Thyroid gland (tissue), 4 donors: ENCODE measurements at regions not wholly inside any gene's neighbourhood (a gene's known extent, or its start where the extent isn't known, plus 50 kb on each side); places are given as distances from the start of the nearest gene placed in this dataset.

ENCODE experiments used
- DNase-seq, 2 donors: peaks; one replicate each; pipeline ENCODE4 v3.0.0-alpha.2; 2019
- H3K27ac ChIP-seq, 3 donors: fragments of 200-600 bp; sonication (generic); 1 replicate in 2 of 3; 2 replicates in 1 of 3; pipeline ENCODE4 v1.5.1; 2016 to 2019; ENCODE audit warnings: mild to moderate bottlenecking in 1 of 3, moderate library complexity in 1 of 3
- H3K27me3 ChIP-seq: fragments of 200-600 bp; sonication (generic); one replicate; pipeline ENCODE4 v1.5.1; 2019
- H3K36me3 ChIP-seq, 2 donors: fragments of 200-600 bp; sonication (generic); one replicate each; pipeline ENCODE4 v1.5.1; 2016 to 2019
- H3K4me1 ChIP-seq, 2 donors: fragments of 200-600 bp; sonication (generic); one replicate each; pipeline ENCODE4 v1.5.1; 2017 to 2019
- H3K4me3 ChIP-seq, 3 donors: fragments of 200-600 bp; sonication (generic); replicated peaks in 1 of 3; 1 replicate in 2 of 3; 2 replicates in 1 of 3; pipeline ENCODE4 v1.5.1; 2016; ENCODE audit warnings: mild to moderate bottlenecking in 1 of 3
- H3K9me3 ChIP-seq: fragments of 200-600 bp; sonication (generic); one replicate; pipeline ENCODE4 v1.5.1; 2017
- CTCF ChIP-seq, 6 experiments: fragments of 200-600 bp in 3 of 6; fragments of 450-650 bp in 3 of 6; sonication (generic) in 3 of 6; IDR thresholded peaks; one replicate each; pipeline ENCODE4 v1.5.1; 2016 to 2019; ENCODE audit warnings: antibody characterized with exemption in 6 of 6, mild to moderate bottlenecking in 2 of 6, inconsistent platforms in 1 of 6, moderate library complexity in 1 of 6
- POLR2A ChIP-seq, 2 donors: fragments of 450-650 bp; IDR thresholded peaks; one replicate each; pipeline ENCODE4 v1.6.1; 2017; ENCODE audit warnings: antibody characterized with exemption in 2 of 2, mild to moderate bottlenecking in 2 of 2, moderate library complexity in 1 of 2
- WGBS, 2 donors: methylation state at CpG; one replicate each; pipeline ENCODE4 v1.1.5; 2017; 5-methylcytosine and 5-hydroxymethylcytosine counted together
- intact Hi-C: fragments of 100-400 bp; cut with DNase I; formaldehyde crosslinking; loops from one replicate; pipeline ENCODE4 v1.15.1; 2023

DNA sequence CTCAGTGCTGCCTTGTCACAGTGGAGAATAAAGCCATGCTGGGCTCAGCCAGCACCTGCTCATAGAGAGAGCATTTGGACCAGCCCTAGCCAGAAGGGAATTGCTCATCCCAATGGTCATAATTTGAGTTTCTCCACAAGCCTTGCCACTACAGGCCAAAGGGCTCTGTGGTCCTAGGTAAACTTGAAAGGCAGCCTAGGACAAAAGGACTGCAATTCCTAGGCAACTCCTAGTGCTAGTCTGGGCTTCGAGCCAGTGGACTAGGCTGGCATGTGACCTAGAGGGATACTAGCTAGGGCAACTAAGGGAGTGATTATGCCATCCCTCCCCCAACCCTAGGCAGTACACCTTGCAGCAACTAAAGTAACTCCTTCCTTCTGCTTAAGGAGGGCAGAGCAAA lies 516.2 kb downstream of the BCKDHB start:
- peaks cover 3 to 13% of the 10 kb centered on the region in 2 donors for H3K4me1 ChIP-seq
- TF ChIP-seq CTCF (IDR thresholded peaks at IDR 0.05), result no peak
- TF ChIP-seq POLR2A (IDR thresholded peaks at IDR 0.05), result no peak
- no peaks in the 10 kb centered on the region for H3K36me3 ChIP-seq
- H3K27ac ChIP-seq, result peak overlapping the region; percentile 56 to 75 (median 71)
- H3K27me3 ChIP-seq, result no peaks in the 10 kb centered on the region
- H3K4me3 ChIP-seq, result no peak overlapping the region
- intact Hi-C loops, result no loop called here
- 38 to 50% methylated on average over 1 of the region's 1 CpG for WGBS, 2 donors
- peak; percentile 86 to 92 for DNase-seq
- H3K9me3 ChIP-seq, result no peaks in the 10 kb centered on the region

GRCh38 chr6:80618953-80619352 lies 512.5 kb downstream of the BCKDHB start:
- no peak overlapping the region for H3K27ac ChIP-seq
- intact Hi-C loops, result no loop called here
- peaks cover 3 to 13% of the 10 kb centered on the region in 2 donors for H3K4me1 ChIP-seq
- H3K4me3 ChIP-seq, result no peak overlapping the region
- DNase-seq, result no peak
- TF ChIP-seq CTCF (IDR thresholded peaks at IDR 0.05) (no peak), POLR2A (IDR thresholded peaks at IDR 0.05) (no peak)
- 82 to 88% methylated on average over 4 of the region's 4 CpGs for WGBS, 2 donors
- no peaks in the 10 kb centered on the region for H3K9me3 ChIP-seq
- H3K36me3 ChIP-seq, result no peaks in the 10 kb centered on the region
- no peaks in the 10 kb centered on the region for H3K27me3 ChIP-seq

DNA sequence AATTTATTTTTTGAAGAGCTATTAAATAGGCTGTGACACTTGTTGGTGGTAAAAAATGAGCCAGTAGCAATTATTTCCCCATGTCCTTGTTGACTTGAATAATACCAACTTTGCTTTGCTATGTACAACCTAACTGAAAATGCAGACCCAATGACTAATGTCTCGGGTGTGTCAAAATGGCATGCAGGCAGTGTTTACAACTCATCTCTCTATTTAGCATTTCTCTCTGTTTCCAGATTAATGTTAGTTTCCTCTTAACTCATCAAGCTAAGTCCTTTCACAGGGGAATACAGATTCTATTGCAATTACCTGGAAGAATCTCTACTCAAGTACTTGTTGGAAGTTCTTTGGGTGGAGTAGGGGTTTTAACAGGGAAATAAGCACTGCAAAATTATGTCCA lies 504.4 kb downstream of the BCKDHB start:
- peaks cover 7 to 9% of the 10 kb centered on the region in 2 donors for H3K4me1 ChIP-seq
- H3K36me3 ChIP-seq, result no peaks in the 10 kb centered on the region
- no peak for DNase-seq
- no peak overlapping the region for H3K27ac ChIP-seq
- no peaks in the 10 kb centered on the region for H3K27me3 ChIP-seq
- whole genome bisulfite sequencing, 2 donors, result 89 to 97% methylated on average over 1 of the region's 1 CpG
- H3K9me3 ChIP-seq, result no peaks in the 10 kb centered on the region
- intact Hi-C loops, result no loop called here
- H3K4me3 ChIP-seq, result no peak overlapping the region
- TF ChIP-seq CTCF (IDR thresholded peaks at IDR 0.05), result no peak
- no peak for TF ChIP-seq POLR2A (IDR thresholded peaks at IDR 0.05)

- no peak for TF ChIP-seq CTCF (IDR thresholded peaks at IDR 0.05)
- TF ChIP-seq POLR2A (IDR thresholded peaks at IDR 0.05), result no peak
- no peak for DNase-seq
- Histone ChIP-seq H3K27ac (no peak overlapping the region), H3K9me3 (no peaks in the 10 kb centered on the region), H3K36me3 (no peaks in the 10 kb centered on the region), H3K4me1 (peaks cover 7 to 9% of the 10 kb centered on the region in 2 donors), H3K4me3 (no peak overlapping the region), H3K27me3 (no peaks in the 10 kb centered on the region)
- WGBS, 2 donors, result 89 to 90% methylated on average over 1 of the region's 1 CpG
- intact Hi-C loops, result no loop called here
Observed at GRCh38 chr6:80608881-80609280, 502.4 kb downstream of the BCKDHB start.

GRCh38 chr6:80607811-80608391 lies 501.4 kb downstream of the BCKDHB start:
- H3K4me3 ChIP-seq, result no peak overlapping the region
- H3K36me3 ChIP-seq, result no peaks in the 10 kb centered on the region
- H3K27ac ChIP-seq, result peak overlapping the region; percentile 1 to 66 (median 51)
- 76 to 77% methylated on average over 4 of the region's 4 CpGs for WGBS, 2 donors
- TF ChIP-seq CTCF (IDR thresholded peaks at IDR 0.05) (peak in 1 of 6 experiments; percentile 8), POLR2A (IDR thresholded peaks at IDR 0.05) (no peak)
- no peaks in the 10 kb centered on the region for H3K9me3 ChIP-seq
- intact Hi-C loops, result no loop called here
- H3K27me3 ChIP-seq, result no peaks in the 10 kb centered on the region
- DNase-seq, result no peak
- peaks cover 7 to 9% of the 10 kb centered on the region in 2 donors for H3K4me1 ChIP-seq
